CD4-positive, CD25-positive, alpha-beta regulatory T cell (primary cell): ENCODE measurements at regions not wholly inside any gene's neighbourhood (a gene's known extent, or its start where the extent isn't known, plus 50 kb on each side); places are given as distances from the start of the nearest gene placed in this dataset.
A peak's percentile ranks its signal among the peaks of the same experiment; 100 is the strongest.

Experiments used
- ATAC-seq, 2 donors: fragments of 150-1000 bp; cut with Tn5 transposase; one replicate each; pipeline ENCODE4 v1.10.0; 2021; ENCODE audit warnings: low read depth in 2 of 2, moderate number of reproducible peaks in 2 of 2, moderate library complexity in 1 of 2
- DNase-seq, 3 donors: peaks; one replicate each; pipeline versions ENCODE4 v3.0.0 to v3.0.0-alpha.2; 2012 to 2022; ENCODE audit warnings: mixed read lengths in 1 of 3
- H3K27ac ChIP-seq: one replicate; pipeline ENCODE4 v1.7.0; 2013; ENCODE audit warnings: mild to moderate bottlenecking, low read length; ENCODE audit not compliant: insufficient read depth, poor library complexity, severe bottlenecking
- H3K27me3 ChIP-seq: one replicate; pipeline ENCODE4 v1.7.0; 2013; ENCODE audit warnings: low read length; ENCODE audit not compliant: control insufficient read depth, insufficient read depth
- H3K36me3 ChIP-seq: one replicate; pipeline ENCODE4 v1.7.0; 2013; ENCODE audit warnings: mild to moderate bottlenecking, low read length, moderate library complexity; ENCODE audit not compliant: control insufficient read depth, insufficient read depth
- H3K4me1 ChIP-seq: 2 replicates; pipeline ENCODE4 v1.7.0; 2013; ENCODE audit warnings: mild to moderate bottlenecking, low read length; ENCODE audit not compliant: insufficient read depth, control insufficient read depth, poor library complexity, severe bottlenecking
- H3K4me3 ChIP-seq: one replicate; pipeline ENCODE4 v1.7.0; 2013; ENCODE audit warnings: low read depth, mild to moderate bottlenecking, low read length, moderate library complexity
- H3K9me3 ChIP-seq, 2 experiments: 1 replicate in 1 of 2; 2 replicates in 1 of 2; pipeline ENCODE4 v1.7.0; 2013; ENCODE audit warnings: low read length in 2 of 2, mild to moderate bottlenecking in 1 of 2, moderate library complexity in 1 of 2; ENCODE audit not compliant: control insufficient read depth in 2 of 2
- H3K27ac Mint-ChIP-seq, 3 donors: one replicate each; pipeline ENCODE4 v1.8.0; 2020 to 2022; ENCODE audit warnings: mild to moderate bottlenecking in 3 of 3, mixed read lengths in 3 of 3, moderate library complexity in 2 of 3
- H3K27me3 Mint-ChIP-seq: one replicate; pipeline ENCODE4 v1.8.0; 2022; ENCODE audit warnings: mild to moderate bottlenecking, mixed read lengths
- H3K36me3 Mint-ChIP-seq: one replicate; pipeline ENCODE4 v1.8.0; 2020; ENCODE audit warnings: mixed read lengths
- H3K4me1 Mint-ChIP-seq, 4 donors: one replicate each; pipeline ENCODE4 v1.8.0; 2020 to 2022; ENCODE audit warnings: mixed read lengths in 4 of 4, mild to moderate bottlenecking in 1 of 4
- H3K4me3 Mint-ChIP-seq, 4 donors: one replicate each; pipeline ENCODE4 v1.8.0; 2020 to 2022; ENCODE audit warnings: mild to moderate bottlenecking in 4 of 4, mixed read lengths in 4 of 4, moderate library complexity in 3 of 4
- H3K9me3 Mint-ChIP-seq, 7 donors: one replicate each; pipeline ENCODE4 v1.8.0; 2020 to 2022; ENCODE audit warnings: mixed read lengths in 7 of 7, mild to moderate bottlenecking in 3 of 7, moderate library complexity in 2 of 7

GRCh38 chr2:71833272-71833671 is 314.4 kb downstream of the CYP26B1 start:
- no peak overlapping the region for H3K4me3 ChIP-seq
- no peak overlapping the region for H3K27ac Mint-ChIP-seq
- no peaks in the 10 kb centered on the region for H3K36me3 ChIP-seq
- no peak overlapping the region for H3K27ac ChIP-seq
- H3K9me3 ChIP-seq, result no peaks in the 10 kb centered on the region
- DNase-seq, result no peak
- no peak overlapping the region for H3K4me3 Mint-ChIP-seq
- H3K9me3 Mint-ChIP-seq, result no peaks in the 10 kb centered on the region
- H3K4me1 Mint-ChIP-seq, result no peaks in the 10 kb centered on the region
- ATAC-seq, result no peak
- no peaks in the 10 kb centered on the region for H3K4me1 ChIP-seq
- H3K36me3 Mint-ChIP-seq, result no peaks in the 10 kb centered on the region
- H3K27me3 Mint-ChIP-seq, result peaks cover 13% of the 10 kb centered on the region
- H3K27me3 ChIP-seq, result no peaks in the 10 kb centered on the region

- Histone ChIP-seq H3K9me3 (no peaks in the 10 kb centered on the region), H3K4me1 (no peaks in the 10 kb centered on the region), H3K27ac (no peak overlapping the region), H3K27me3 (no peaks in the 10 kb centered on the region), H3K4me3 (no peak overlapping the region), H3K36me3 (no peaks in the 10 kb centered on the region)
- Mint-ChIP-seq H3K4me1 (no peaks in the 10 kb centered on the region), H3K27ac (no peak overlapping the region), H3K27me3 (peaks cover 13% of the 10 kb centered on the region), H3K9me3 (no peaks in the 10 kb centered on the region), H3K4me3 (no peak overlapping the region), H3K36me3 (no peaks in the 10 kb centered on the region)
- ATAC-seq (no peak), DNase-seq (no peak)
Measured at GRCh38 chr2:71832844-71833243, 314.8 kb downstream of the CYP26B1 start.

- H3K27ac Mint-ChIP-seq, result no peak overlapping the region
- H3K36me3 Mint-ChIP-seq, result no peaks in the 10 kb centered on the region
- H3K4me1 ChIP-seq, result no peaks in the 10 kb centered on the region
- no peak overlapping the region for H3K4me3 Mint-ChIP-seq
- no peaks in the 10 kb centered on the region for H3K9me3 Mint-ChIP-seq
- no peaks in the 10 kb centered on the region for H3K27me3 ChIP-seq
- DNase-seq (no peak), ATAC-seq (no peak)
- no peaks in the 10 kb centered on the region for H3K36me3 ChIP-seq
- no peak overlapping the region for H3K4me3 ChIP-seq
- H3K9me3 ChIP-seq, result no peaks in the 10 kb centered on the region
- H3K27me3 Mint-ChIP-seq, result peaks cover 13% of the 10 kb centered on the region
- H3K27ac ChIP-seq, result no peak overlapping the region
- no peaks in the 10 kb centered on the region for H3K4me1 Mint-ChIP-seq
Measured at GRCh38 chr2:71832388-71832787, 315.3 kb downstream of the CYP26B1 start.

GRCh38 chr2:71831193-71831577 is 316.5 kb downstream of the CYP26B1 start:
- Histone ChIP-seq H3K9me3 (no peaks in the 10 kb centered on the region), H3K27me3 (no peaks in the 10 kb centered on the region), H3K4me1 (no peaks in the 10 kb centered on the region), H3K27ac (no peak overlapping the region), H3K4me3 (no peak overlapping the region), H3K36me3 (no peaks in the 10 kb centered on the region)
- Mint-ChIP-seq H3K27ac (no peak overlapping the region), H3K9me3 (peaks cover 0 to 2% (median 0%) of the 10 kb centered on the region in 7 donors), H3K36me3 (no peaks in the 10 kb centered on the region), H3K4me3 (no peak overlapping the region), H3K4me1 (no peaks in the 10 kb centered on the region), H3K27me3 (peaks cover 13% of the 10 kb centered on the region)
- no peak for DNase-seq
- ATAC-seq, result no peak

- Histone ChIP-seq H3K4me3 (no peak overlapping the region), H3K27ac (no peak overlapping the region), H3K36me3 (no peaks in the 10 kb centered on the region), H3K9me3 (no peaks in the 10 kb centered on the region), H3K4me1 (no peaks in the 10 kb centered on the region), H3K27me3 (no peaks in the 10 kb centered on the region)
- Mint-ChIP-seq H3K27me3 (peaks cover 13% of the 10 kb centered on the region), H3K4me3 (no peak overlapping the region), H3K9me3 (peaks cover 0 to 2% (median 0%) of the 10 kb centered on the region in 7 donors), H3K4me1 (no peaks in the 10 kb centered on the region), H3K36me3 (no peaks in the 10 kb centered on the region), H3K27ac (peak overlapping the region in 1 of 3 donors; percentile 12)
- ATAC-seq, result no peak
- DNase-seq, result no peak
Measured at GRCh38 chr2:71830497-71831192, 317.0 kb downstream of the CYP26B1 start.

- Histone ChIP-seq H3K4me1 (no peaks in the 10 kb centered on the region), H3K36me3 (no peaks in the 10 kb centered on the region), H3K27me3 (peaks cover 2% of the 10 kb centered on the region), H3K4me3 (no peak overlapping the region), H3K9me3 (no peaks in the 10 kb centered on the region), H3K27ac (no peak overlapping the region)
- ATAC-seq (no peak), DNase-seq (no peak)
- Mint-ChIP-seq H3K27ac (no peak overlapping the region), H3K4me3 (no peak overlapping the region), H3K4me1 (no peaks in the 10 kb centered on the region), H3K27me3 (peaks cover 8% of the 10 kb centered on the region), H3K36me3 (no peaks in the 10 kb centered on the region), H3K9me3 (peaks cover 0 to 2% (median 0%) of the 10 kb centered on the region in 7 donors)
Measured at GRCh38 chr2:71829008-71829407, 318.7 kb downstream of the CYP26B1 start.

- Histone ChIP-seq H3K4me3 (no peak overlapping the region), H3K9me3 (no peaks in the 10 kb centered on the region), H3K27me3 (peaks cover 2% of the 10 kb centered on the region), H3K4me1 (no peaks in the 10 kb centered on the region), H3K36me3 (no peaks in the 10 kb centered on the region), H3K27ac (no peak overlapping the region)
- H3K27me3 Mint-ChIP-seq, result peaks cover 16% of the 10 kb centered on the region
- H3K27ac Mint-ChIP-seq, result no peak overlapping the region
- DNase-seq, result no peak
- H3K36me3 Mint-ChIP-seq, result no peaks in the 10 kb centered on the region
- no peak for ATAC-seq
- no peaks in the 10 kb centered on the region for H3K4me1 Mint-ChIP-seq
- H3K9me3 Mint-ChIP-seq, result peaks cover 0 to 2% (median 0%) of the 10 kb centered on the region in 7 donors
- H3K4me3 Mint-ChIP-seq, result no peak overlapping the region
Measured at GRCh38 chr2:71827973-71828372, 319.7 kb downstream of the CYP26B1 start.

- Mint-ChIP-seq H3K4me3 (no peak overlapping the region), H3K9me3 (peaks cover 0 to 2% (median 0%) of the 10 kb centered on the region in 7 donors), H3K36me3 (no peaks in the 10 kb centered on the region), H3K27me3 (peaks cover 18% of the 10 kb centered on the region), H3K27ac (no peak overlapping the region), H3K4me1 (no peaks in the 10 kb centered on the region)
- Histone ChIP-seq H3K36me3 (no peaks in the 10 kb centered on the region), H3K4me3 (no peak overlapping the region), H3K9me3 (no peaks in the 10 kb centered on the region), H3K27ac (no peak overlapping the region), H3K27me3 (peaks cover 2% of the 10 kb centered on the region), H3K4me1 (no peaks in the 10 kb centered on the region)
- ATAC-seq (no peak), DNase-seq (no peak)
Measured at GRCh38 chr2:71827524-71827901, 320.1 kb downstream of the CYP26B1 start.
